ENCODE measurements at regions not wholly inside any gene's neighbourhood (a gene's known extent, or its start where the extent isn't known, plus 50 kb on each side); places are given as distances from the start of the nearest gene placed in this dataset.

- Histone ChIP-seq H3K36me3 (ENCODE audit: low read depth, low read length) (no peaks in the 10 kb centered on the region), H3K27me3 (ENCODE audit: low read length) (no peaks in the 10 kb centered on the region), H3K9me3 (ENCODE audit: low read length) (no peaks in the 10 kb centered on the region), H3K9ac (ENCODE audit: low read length) (no peak overlapping the region), H3K27ac (ENCODE audit: low read length) (no peak overlapping the region), H4K20me1 (ENCODE audit: low read length) (no peaks in the 10 kb centered on the region), H3K9me2 (replicated peaks; ENCODE audit: low read length) (no peaks in the 10 kb centered on the region), H3K4me2 (ENCODE audit: low read length) (no peak overlapping the region), H2AFZ (ENCODE audit: low read length) (no peak overlapping the region), H3K79me2 (ENCODE audit: low read length) (no peaks in the 10 kb centered on the region), H3K4me3 (ENCODE audit: low read length) (no peak overlapping the region), H3F3A (ENCODE audit: low read length, unreplicated experiment) (no peaks in the 10 kb centered on the region), H3K4me1 (ENCODE audit: insufficient read depth, low read length) (no peaks in the 10 kb centered on the region)
- POLR2A ChIA-PET (ENCODE audit: unreplicated experiment) = no interaction called here
- intact Hi-C loops (cut with micrococcal nuclease) = no loop called here
- DNase-seq (no peak), ATAC-seq (no peak)
- CTCF ChIA-PET = interaction anchor here (0.6 kb wide), 1 partner anchor 72 kb away, joined by 3 read pairs; no protein-coding TSS in a partner anchor
- no TSS peak for BruUV-seq (replicated peaks)
- TF ChIP-seq EZH2phosphoT487 (IDR thresholded peaks at IDR 0.05; ENCODE audit: borderline replicate concordance, low read length) = no peak
- TF ChIP-seq CTCF (conservative IDR thresholded peaks at IDR 0.05; ENCODE audit: low read depth, low read length) = no peak
Observed at GRCh38 chr2:187638840-187639239, 84.6 kb upstream of the TFPI start.

GRCh38 chr2:187640926-187641510 is 86.8 kb upstream of the TFPI start:
- ChIA-PET POLR2A (ENCODE audit: unreplicated experiment) (no interaction called here), CTCF (interaction anchor here (0.7 kb wide), 1 partner anchor 57 kb away, joined by 3 read pairs; no protein-coding TSS in a partner anchor)
- DNase-seq = no peak
- H4K20me1 ChIP-seq (ENCODE audit: low read length) = no peaks in the 10 kb centered on the region
- TF ChIP-seq CTCF (conservative IDR thresholded peaks at IDR 0.05; ENCODE audit: low read depth, low read length) (no peak), EZH2 (IDR thresholded peaks at IDR 0.05; ENCODE audit: low read length, unreplicated experiment) (no peak), EZH2phosphoT487 (IDR thresholded peaks at IDR 0.05; ENCODE audit: borderline replicate concordance, low read length) (no peak)
- H3K9ac ChIP-seq (ENCODE audit: low read length) = no peak overlapping the region
- H3K27me3 ChIP-seq (ENCODE audit: low read length) = no peaks in the 10 kb centered on the region
- H3K79me2 ChIP-seq (ENCODE audit: low read length) = no peaks in the 10 kb centered on the region
- no peaks in the 10 kb centered on the region for H3K9me3 ChIP-seq (ENCODE audit: low read length)
- intact Hi-C loops (cut with micrococcal nuclease) = no loop called here
- H2AFZ ChIP-seq (ENCODE audit: low read length) = no peak overlapping the region
- no peak overlapping the region for H3K4me2 ChIP-seq (ENCODE audit: low read length)
- no peaks in the 10 kb centered on the region for H3K4me1 ChIP-seq (ENCODE audit: insufficient read depth, low read length)
- H3K9me2 ChIP-seq (replicated peaks; ENCODE audit: low read length) = no peaks in the 10 kb centered on the region
- no peaks in the 10 kb centered on the region for H3K36me3 ChIP-seq (ENCODE audit: low read depth, low read length)
- ATAC-seq = no peak
- BruUV-seq (replicated peaks) = no TSS peak
- no peaks in the 10 kb centered on the region for H3F3A ChIP-seq (ENCODE audit: low read length, unreplicated experiment)
- H3K4me3 ChIP-seq (ENCODE audit: low read length) = no peak overlapping the region
- no peak overlapping the region for H3K27ac ChIP-seq (ENCODE audit: low read length)

GRCh38 chr2:187642498-187642897 is 88.3 kb upstream of the TFPI start:
- DNase-seq (no peak), ATAC-seq (no peak)
- Histone ChIP-seq H3K36me3 (ENCODE audit: low read depth, low read length) (no peaks in the 10 kb centered on the region), H3K4me1 (ENCODE audit: insufficient read depth, low read length) (no peaks in the 10 kb centered on the region), H3K79me2 (ENCODE audit: low read length) (no peaks in the 10 kb centered on the region), H3K27me3 (ENCODE audit: low read length) (no peaks in the 10 kb centered on the region), H3K4me3 (ENCODE audit: low read length) (no peak overlapping the region), H3K4me2 (ENCODE audit: low read length) (no peak overlapping the region), H3F3A (ENCODE audit: low read length, unreplicated experiment) (no peaks in the 10 kb centered on the region), H4K20me1 (ENCODE audit: low read length) (no peaks in the 10 kb centered on the region), H3K9me3 (ENCODE audit: low read length) (no peaks in the 10 kb centered on the region), H3K9ac (ENCODE audit: low read length) (no peak overlapping the region), H2AFZ (ENCODE audit: low read length) (no peak overlapping the region), H3K27ac (ENCODE audit: low read length) (no peak overlapping the region), H3K9me2 (replicated peaks; ENCODE audit: low read length) (no peaks in the 10 kb centered on the region)
- no peak for TF ChIP-seq EZH2 (IDR thresholded peaks at IDR 0.05; ENCODE audit: low read length, unreplicated experiment)
- TF ChIP-seq CTCF (conservative IDR thresholded peaks at IDR 0.05; ENCODE audit: low read depth, low read length) = no peak
- no peak for TF ChIP-seq EZH2phosphoT487 (IDR thresholded peaks at IDR 0.05; ENCODE audit: borderline replicate concordance, low read length)
- POLR2A ChIA-PET (ENCODE audit: unreplicated experiment) = no interaction called here
- CTCF ChIA-PET = no interaction called here
- no TSS peak for BruUV-seq (replicated peaks)
- intact Hi-C loops (cut with micrococcal nuclease) = no loop called here

Data from PC-3 (cell line).